CD4-positive, alpha-beta T cell treated with Interleukin-21 for 1 hour (primary cell): ENCODE measurements at regions not wholly inside any gene's neighbourhood (a gene's known extent, or its start where the extent isn't known, plus 50 kb on each side); places are given as distances from the start of the nearest gene placed in this dataset.

Experiments used
- DNase-seq: peaks from one replicate; pipeline ENCODE4 v3.0.0-alpha.2; 2020

DNA sequence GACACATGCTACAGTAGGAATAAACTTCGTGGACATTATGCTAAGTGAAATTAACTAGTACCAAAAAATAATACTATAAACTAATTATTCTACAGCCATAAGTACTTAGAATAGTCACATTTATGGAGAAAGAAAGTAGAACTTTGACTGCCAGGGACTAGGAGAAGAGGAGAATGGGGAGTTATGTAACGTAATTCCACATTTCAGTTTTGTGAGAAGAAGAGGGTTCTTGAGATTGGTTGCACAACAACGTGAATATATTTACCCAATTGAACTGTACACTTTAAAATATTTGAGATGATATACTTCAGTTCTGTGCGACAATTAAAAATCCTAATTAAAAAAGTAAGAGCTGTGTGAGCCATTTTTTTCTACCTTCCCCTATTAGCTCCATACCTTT lies 1412.9 kb downstream of the PLA2G4A start:
- DNase-seq, result no peak

DNA sequence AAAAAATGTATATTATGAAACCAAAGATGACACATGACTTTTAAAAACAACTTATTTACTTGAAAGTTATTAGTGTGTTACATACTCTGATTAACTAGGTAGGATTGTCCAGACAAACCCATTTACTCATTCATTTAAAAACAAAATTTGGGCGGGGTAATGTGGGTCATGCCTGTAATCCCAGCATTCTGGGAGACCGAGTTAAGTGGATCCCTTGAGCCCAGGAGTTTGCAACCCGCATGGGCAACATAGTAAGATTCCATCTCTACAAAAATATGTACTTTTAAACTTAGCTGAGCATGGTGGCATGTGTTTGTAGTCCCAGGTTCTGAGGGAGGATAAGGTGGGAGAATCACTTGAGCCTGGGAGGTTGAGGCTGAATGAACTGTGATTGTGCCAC lies 1414.7 kb downstream of the PLA2G4A start:
- DNase-seq, result no peak

DNA sequence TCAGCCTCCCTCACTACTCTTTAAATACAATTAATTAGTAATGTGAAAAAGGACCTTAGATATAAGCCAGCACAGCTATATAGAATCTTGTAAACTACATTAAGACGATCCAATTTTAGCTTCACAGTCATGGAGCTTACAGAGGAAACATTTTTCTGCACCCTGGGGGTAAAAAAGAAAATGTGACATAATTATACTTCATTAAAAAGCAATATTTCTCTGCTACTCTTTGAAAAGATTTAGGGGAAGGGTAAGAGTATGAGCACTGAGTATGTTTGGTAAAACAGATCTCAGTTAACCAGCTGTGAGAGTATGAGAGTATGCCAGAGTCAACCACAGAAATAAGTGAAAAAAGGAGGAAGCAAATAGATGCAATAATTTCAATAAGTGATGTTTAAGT lies 1415.9 kb downstream of the PLA2G4A start:
- no peak for DNase-seq

DNA sequence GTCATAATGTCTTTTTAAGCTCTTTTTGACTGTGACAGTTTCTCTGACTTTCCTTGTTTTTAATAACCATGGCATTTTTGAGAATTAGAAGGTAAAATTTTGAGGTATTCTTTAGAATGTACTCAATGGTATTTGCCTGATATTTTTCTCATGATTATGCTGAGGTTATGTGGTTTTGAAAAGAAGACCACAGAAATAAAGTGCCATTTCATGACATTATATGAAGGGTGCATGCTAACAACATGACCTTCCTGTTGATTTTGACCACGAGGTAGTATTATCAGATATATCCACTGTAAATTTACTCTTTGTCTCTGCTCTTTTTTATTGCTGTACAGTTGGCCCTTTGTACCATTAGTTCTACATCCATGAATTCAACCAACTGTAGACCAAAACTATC lies 1418.5 kb downstream of the PLA2G4A start:
- no peak for DNase-seq

DNA sequence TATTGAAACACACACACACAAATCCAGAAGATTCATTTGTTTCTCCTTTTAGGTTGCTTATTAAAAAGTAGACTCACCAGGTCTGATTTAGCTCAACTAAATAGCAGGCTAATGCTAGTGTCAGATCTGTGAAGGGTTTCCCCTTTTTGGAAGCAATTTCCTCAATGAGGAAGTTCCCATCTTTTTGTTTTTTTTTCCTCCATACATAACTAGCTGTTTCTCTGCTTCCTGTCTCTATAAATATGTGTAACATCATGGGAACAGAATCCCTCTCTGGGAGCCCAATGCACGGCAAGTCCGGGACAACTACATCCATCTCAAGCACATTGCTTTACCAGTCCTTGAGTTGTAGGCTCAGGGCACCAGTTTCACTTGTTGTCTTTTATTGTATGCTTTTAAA lies 1421.1 kb downstream of the PLA2G4A start:
- DNase-seq, result no peak

DNA sequence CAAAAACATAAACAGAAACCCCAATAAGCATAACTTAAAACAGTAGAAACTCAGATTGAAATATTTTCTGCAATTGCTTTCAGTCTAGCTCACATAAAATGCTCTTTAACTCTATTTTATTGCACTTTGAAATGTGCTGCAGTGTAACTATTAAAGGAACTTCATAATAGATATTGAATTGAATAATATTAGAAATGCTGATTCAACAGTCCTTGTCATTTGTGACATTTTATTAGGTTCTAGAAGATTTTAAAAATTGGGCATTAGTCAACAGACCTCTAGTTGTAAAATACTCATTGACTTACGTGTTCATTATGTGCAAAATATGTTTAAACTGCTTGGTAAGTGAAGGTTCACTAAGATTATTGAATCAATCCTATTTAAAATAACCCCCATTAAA lies 1422.3 kb downstream of the PLA2G4A start:
- no peak for DNase-seq

DNA sequence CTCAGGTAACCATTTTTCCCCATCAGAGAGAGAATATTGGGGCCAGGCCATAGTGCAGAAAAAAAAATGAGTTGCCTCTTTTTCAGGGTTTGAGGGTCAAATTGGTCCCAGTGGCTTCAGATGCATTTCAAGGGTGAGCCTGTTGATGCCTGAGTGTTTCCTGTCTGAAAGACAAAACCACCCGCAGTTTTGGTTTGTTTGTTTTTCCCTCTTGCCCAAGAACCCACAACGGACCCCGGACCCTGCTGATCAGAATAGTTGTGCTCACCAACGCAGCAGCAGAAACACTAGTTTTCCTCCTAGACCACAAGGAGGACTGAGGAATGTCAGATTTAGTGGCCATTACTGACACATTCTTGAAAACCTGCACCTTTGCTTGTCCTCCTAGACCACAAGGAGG lies 1433.1 kb downstream of the PLA2G4A start:
- DNase-seq, result no peak

DNA sequence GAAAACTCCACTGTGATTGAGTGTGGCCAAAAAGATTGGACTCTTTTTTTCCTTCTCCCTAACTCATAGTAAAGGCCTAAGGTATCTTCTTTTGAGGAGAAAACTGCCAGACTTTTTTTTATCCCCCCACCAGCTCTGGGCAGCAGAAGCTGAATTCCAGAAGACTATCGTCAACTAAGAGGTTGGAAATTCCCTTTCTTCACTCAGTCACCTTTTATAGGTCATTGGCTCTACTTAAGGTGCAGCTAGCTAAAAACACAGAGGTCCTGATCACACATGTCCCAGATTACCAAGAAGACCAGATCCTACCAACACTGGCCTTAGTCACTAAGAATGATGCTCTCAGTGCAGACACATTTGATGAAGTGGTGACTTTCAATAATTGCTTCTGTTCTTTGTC lies 1441.2 kb downstream of the PLA2G4A start:
- no peak for DNase-seq

DNA sequence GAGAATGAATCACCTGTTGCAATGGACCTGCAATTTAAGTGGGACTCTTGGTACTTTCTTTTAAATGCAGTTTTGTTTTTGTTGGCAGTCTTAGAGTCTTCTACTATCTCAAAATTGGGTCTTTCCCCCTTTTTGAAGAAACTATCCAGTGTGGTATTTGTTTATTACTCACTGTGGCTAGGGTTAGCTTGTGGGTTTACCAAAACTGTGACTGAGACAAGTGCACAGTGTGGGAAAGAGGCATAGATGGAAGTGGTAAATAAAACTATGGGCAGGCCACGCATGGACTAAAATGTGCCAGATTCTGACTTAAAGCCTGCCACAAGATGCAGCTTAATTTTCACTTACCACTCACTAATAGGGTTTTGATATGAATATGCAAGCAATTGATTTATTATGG lies 1441.7 kb downstream of the PLA2G4A start:
- no peak for DNase-seq

DNA sequence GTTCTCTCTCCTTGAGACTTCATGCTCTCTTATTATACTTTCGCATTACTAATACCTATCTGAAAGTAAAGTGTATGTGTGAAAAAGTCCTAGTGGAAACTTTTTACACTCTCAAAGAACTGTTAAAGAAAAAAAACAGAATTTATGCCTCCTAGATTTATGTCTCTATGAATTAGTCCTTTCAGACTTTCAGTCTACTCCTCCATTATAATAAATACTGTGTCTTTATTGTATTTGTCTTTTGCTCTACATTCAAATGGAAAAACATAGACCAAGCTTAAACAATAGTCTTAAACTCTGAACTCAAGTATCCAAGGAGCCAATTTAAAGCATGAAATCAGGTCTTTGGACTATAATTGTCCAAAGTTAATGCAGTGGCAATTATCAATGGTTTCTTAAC lies 1449.0 kb downstream of the PLA2G4A start:
- no peak for DNase-seq

DNA sequence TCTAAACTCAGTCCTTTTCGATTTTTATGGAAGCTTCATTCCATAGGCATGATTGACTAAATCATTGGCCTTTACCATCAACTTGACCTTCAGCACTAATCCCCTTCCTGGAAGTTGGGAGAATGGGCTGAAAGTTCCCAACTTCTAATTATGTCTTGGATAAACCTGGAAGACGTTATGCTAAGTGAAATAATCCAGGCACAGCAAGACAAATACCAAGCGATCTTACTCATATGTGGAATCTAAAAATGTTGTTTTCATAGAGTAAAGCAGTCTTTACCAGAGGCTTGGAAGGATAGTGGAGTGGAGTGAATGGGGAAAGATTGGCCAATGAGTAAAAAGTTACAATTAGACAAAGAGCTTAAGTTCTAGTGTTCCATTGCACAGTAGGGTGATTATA lies 1453.2 kb downstream of the PLA2G4A start:
- no peak for DNase-seq

DNA sequence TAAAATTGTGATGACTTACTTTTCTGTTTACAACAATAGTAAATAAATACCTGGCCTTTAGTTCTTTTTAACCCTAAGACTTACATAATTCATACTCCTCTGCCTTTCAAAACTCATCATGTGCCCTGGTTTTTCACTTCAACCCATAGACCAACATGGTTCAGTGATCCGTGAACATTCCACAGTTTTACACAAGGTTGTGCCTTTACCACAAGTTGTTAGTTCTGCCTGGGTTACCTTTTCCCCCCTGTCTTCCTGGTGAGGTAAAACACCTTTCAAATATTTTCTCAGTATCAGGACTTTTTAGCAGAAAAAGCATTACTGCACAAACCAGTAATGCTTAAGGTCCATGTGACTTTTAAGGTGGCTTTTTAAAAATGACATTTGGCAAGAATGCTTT lies 1466.4 kb downstream of the PLA2G4A start:
- no peak for DNase-seq

DNA sequence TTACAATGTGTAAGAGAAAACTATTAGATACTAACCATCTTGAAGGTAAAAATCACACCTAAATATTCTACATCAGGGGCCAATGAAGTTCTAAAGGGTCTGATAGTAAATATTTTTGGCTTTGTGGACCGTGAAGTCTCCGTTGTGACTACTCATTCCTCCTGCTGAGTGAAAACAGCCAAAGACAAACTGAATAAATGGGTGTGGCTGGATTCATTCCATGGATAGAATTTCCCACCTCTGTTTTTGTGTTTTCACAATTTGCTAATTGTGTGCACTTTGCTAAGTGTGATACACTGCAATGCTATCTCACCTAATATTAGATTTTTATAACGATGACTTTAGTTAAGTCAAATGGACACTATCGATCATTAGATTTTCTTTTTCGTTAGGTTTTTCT lies 1474.0 kb downstream of the PLA2G4A start:
- DNase-seq, result no peak

DNA sequence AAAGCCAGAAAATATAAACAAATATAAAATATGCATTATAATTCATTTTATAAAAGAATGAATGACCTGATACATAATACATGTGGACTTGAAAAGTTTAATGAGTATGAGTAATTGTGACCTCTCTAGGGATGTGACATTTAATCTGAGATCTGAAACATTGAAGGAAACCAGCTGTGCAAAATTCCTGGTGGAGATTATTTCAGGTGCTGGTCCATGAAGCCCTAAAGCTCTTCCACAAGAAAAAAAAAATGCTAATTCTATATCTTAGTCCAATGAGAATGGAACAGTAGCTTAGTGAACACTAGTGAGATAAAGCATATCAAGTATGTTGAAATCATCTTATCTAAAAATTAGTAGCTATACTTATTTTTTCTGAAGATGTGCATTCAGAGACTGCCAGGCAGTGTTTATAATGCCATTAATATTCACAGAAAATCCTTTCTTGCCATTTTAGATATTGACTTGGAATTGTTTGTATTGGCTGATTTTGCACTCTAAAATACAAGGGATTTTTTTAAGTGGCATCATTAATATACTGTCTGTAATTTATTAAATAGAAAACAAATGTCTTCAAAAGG lies 1485.9 kb downstream of the PLA2G4A start:
- DNase-seq, result no peak

DNA sequence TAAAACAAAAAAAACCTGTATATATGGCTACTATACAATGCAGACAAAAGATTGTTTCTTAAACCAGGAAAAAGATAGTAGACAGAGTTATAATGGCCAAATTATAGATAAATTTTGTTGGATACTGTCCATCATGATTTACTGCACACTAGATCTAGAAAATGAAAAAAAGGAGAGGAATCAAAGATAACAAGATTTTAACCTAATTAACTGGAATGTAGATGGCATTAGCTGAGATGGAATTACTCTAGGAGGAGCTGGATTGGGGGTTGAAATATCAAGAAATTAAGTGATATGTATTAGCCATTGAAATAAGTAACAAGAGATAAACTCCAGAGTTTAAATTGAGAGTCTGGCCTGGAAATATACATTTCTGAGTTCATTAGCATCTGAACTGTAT lies 1489.1 kb downstream of the PLA2G4A start:
- DNase-seq, result no peak

DNA sequence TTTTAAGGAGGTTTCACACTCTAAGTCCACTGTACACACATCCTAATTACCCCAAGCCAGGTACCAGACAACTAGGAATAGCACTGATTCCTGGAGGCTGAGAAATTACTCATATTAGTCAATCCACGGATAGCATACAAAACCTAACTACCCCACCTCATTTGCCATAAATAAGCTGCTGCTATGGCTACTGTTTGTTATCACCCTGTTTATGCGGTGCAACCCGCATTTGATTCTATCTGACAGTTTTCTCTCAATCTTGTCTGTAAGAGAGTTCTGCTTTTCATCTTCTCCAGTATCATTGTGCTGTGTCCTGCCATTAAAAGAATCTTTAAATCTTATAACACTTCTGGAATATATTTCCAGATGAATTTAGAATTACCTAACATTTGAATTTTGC lies 1496.5 kb downstream of the PLA2G4A start:
- DNase-seq, result no peak

DNA sequence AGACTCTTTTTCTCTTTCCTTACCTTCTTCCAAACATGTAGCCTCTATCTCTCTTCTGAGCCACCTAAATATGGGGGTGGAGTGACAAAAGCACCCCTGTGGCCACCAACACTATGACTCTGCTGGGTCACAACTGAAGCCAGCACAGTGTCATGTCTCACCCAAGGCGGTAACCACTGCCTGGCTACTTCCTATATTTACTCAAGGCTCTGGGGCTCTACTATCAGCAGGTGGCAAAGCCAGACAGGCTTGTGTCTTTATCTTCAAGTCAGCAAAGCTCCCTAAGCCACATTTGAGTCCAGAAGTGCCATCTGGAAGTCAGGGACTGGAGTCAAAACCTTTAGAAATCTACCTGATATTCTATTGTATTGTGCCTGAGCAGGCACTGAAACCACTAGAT lies 1515.2 kb downstream of the PLA2G4A start:
- no peak for DNase-seq

DNA sequence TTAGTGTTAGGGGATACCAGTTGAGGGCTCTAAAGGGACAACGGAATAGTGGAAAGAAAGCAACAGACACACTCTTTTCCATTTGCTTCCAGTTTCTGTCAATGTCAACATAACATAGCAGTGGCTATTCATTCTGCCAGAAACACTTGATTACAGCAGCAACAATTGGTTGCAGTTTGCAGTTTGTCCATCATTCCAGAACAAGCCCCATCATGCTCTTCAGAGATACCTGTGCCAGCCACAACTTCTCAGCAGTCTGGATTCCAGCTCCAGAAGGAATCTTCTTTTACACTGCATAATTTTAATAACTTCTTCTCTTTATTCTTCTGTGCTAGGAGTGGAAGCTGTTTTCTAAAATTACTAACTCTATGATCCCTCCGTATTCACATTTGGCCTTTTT lies 1521.4 kb downstream of the PLA2G4A start:
- DNase-seq, result no peak

DNA sequence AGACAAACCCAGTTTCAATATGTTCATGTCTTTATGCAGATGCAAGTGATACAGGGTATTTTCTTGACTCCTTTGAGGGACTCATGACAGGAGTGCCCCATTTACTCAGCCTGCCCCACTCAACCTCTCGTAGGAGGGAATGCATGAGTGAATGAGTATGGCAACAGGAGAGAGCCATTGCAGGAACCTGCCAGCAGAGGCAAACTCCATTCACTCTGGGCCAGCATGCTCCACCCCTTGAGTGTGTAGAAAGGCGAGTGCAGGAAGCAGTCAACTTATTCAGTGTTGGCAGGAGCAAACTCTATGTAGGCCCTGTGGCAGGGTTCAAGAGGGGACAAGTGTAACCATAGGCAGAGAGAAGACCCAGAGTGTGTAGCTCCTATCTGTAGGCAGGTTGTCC lies 1526.3 kb downstream of the PLA2G4A start:
- no peak for DNase-seq

DNA sequence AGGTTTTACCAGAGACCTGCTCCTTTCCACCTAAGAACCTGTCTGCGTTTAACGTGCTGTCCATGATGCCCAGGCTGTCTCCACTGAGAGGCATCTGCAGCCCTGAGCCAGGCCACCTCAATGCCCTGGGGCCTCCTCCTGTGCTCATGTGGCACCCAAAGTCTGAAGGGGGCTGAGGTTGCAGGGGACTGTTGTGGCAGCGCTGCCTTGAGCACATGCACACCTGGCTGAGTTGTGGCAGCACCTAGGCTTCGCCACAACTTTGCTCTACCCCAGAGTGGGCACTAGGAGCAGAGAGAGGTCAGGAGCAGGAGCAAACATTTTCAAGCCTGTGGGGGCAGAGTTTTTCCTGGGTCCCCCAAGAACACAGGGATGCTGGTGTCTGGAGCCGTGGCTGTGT lies 1527.1 kb downstream of the PLA2G4A start:
- no peak for DNase-seq

DNA sequence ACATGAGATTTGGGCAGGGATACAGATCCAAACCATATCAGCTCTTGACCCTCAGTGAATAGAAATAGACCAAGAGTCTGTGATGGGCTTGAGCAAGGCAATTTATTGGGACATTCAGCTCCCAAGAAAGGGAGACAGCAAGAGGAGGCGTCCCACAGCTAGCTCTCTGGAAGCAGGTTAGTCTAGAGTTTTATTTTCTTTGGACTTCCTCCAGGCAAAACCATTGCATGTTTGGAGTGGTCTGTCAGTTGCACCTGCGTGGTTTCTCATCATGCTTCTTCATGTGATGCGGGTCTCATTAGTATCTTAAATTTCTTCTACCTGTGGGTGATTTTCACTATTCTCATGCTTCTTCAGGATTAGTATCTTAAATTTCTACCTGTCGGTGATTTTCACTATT lies 1530.6 kb downstream of the PLA2G4A start:
- DNase-seq, result no peak

DNA sequence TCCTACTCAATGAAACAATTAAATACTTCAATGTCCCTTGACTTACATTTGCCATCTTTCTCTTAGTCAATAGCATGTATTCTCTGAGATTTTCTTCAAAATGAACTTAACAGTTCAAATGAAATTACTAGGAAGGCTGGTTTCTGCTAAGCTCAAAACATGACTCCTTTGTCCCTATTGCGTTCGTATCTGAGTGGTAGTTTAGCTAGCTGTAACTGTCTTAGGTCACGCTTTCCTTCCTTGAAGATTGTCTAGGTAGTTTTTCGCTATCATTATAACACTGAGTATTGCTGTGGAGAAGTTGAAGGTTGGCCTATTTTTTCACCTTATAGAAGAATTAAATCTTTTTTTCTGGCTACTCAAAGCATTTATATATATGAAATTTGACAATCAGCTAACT lies 1535.2 kb downstream of the PLA2G4A start:
- no peak for DNase-seq

DNA sequence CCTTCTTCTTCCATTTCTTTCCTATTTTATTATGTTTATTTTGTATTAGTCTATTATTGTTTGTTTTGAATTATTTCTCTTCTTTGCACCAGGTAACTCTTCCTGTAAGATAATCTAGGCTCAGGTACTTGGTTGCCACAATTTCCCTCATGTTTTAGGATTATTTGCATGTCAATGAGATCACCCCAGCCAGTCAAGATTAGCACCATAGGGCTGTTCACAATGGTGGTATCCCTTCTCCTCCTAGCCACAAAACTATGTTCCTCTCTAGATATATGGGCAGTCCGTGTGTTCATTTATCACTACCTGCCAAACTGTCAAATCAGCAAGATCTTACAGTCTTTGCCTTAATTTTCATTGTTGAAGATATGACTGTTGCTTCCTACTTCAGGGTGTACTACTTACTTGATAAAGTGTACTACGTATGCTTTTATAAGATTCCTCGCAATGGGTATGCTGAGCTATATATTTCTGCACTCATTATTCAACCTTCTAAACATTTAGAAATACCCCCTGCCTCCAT lies 1536.2 kb downstream of the PLA2G4A start:
- DNase-seq, result no peak

DNA sequence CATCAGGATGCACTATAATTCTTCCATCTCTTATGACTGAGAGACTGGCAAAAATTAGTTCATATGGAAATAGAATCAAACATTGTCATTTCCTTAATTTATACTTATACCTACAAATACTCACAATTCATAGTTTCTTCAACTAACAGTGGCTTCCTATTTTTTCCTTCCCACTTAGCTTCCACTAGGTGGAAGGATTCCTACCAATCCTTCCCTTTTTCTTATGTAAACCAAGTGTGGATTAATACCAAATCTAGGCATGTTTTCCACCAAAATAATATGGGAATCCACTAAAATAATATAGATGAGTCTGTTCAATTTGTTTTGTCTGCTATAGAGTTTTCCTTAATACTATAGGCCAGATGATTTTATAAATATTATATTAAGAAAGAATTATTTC lies 1537.1 kb downstream of the PLA2G4A start:
- no peak for DNase-seq

DNA sequence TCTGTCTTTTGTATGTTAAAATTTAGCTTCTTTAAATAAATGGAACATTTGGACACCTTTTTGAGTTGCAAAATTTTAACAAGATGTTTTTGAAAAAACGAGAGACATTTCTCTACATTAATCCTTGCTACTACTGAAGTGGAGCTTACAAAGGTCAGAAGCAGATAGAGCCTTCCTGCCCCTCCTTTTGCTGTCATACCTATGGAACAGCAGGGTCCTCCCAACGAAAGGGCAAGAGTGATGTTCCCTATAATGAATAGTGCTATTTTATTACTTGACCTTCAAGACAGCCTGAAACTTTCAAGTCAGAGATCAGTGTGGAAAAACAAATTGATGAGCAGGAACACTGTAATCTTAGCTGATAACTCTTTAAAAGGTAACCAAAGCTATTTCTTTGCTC lies 1538.9 kb downstream of the PLA2G4A start:
- no peak for DNase-seq

DNA sequence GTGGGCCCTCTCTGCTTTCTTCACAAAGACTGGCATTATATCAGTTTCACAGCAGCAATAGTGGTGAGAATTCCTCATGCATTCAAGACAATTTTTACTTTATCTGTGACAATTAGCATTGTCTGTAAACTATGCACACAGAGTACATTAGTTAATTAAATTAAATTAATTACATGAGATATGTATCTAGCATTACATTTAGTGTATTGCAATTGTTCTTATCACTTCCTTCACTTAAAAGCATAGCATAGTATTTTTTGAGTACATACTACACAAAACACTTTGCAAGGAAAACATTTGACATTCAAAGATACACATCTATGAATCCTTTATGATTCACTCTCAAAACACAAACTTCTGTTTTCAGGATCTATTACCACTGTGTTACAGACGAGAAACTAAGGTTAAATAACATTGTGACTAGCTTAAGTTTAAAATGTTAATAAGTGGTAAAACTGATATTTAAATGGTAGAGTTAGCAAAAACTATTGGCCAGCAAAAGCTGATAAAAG lies 1542.6 kb downstream of the PLA2G4A start:
- no peak for DNase-seq
